ENCODE measurements at regions not wholly inside any gene's neighbourhood (a gene's known extent, or its start where the extent isn't known, plus 50 kb on each side); places are given as distances from the start of the nearest gene placed in this dataset.

GRCh38 chr3:8254489-8254888 is 247.1 kb upstream of the LMCD1 start:
- Histone ChIP-seq H3K9ac (ENCODE audit: insufficient read depth, low read length) (no peak overlapping the region), H2AFZ (ENCODE audit: low read length) (no peak overlapping the region), H3K27ac (ENCODE audit: insufficient read depth, low read length) (no peak overlapping the region), H3K4me2 (ENCODE audit: extremely low read depth, insufficient read depth, low read length) (no peak overlapping the region), H4K20me1 (ENCODE audit: control insufficient read depth, extremely low read depth, insufficient read depth, low read length) (no peaks in the 10 kb centered on the region), H3K9me3 (ENCODE audit: control insufficient read depth, insufficient read depth, low read depth, low read length) (no peaks in the 10 kb centered on the region), H3K27me3 (ENCODE audit: control insufficient read depth, insufficient read depth, low read length) (no peaks in the 10 kb centered on the region), H3K4me3 (replicated peaks in 1 of 4; ENCODE audit: control extremely low read depth in 1 of 4, insufficient read depth in 1 of 4, low read depth in 3 of 4, low read length in 4 of 4) (no peak overlapping the region), H3K36me3 (ENCODE audit: control insufficient read depth, insufficient read depth, low read length) (no peaks in the 10 kb centered on the region), H3K4me1 (ENCODE audit: control insufficient read depth, extremely low read depth, insufficient read depth, low read length) (no peaks in the 10 kb centered on the region), H3K79me2 (ENCODE audit: control insufficient read depth, insufficient read depth, low read length) (no peaks in the 10 kb centered on the region)
- no peak for TF ChIP-seq EZH2 (IDR thresholded peaks at IDR 0.05; ENCODE audit: low read length, missing control alignments)
- TF ChIP-seq CTCF (conservative IDR thresholded peaks at IDR 0.05 in 1 of 2, IDR thresholded peaks at IDR 0.05 in 1 of 2; ENCODE audit: low read depth in 1 of 2, low read length in 2 of 2) = no peak
- DNase-seq (ENCODE audit: low read depth in 2 of 2) = no peak

GRCh38 chr3:8255725-8256124 is 245.9 kb upstream of the LMCD1 start:
- no peaks in the 10 kb centered on the region for H3K79me2 ChIP-seq (ENCODE audit: control insufficient read depth, insufficient read depth, low read length)
- no peaks in the 10 kb centered on the region for H3K27me3 ChIP-seq (ENCODE audit: control insufficient read depth, insufficient read depth, low read length)
- H3K9me3 ChIP-seq (ENCODE audit: control insufficient read depth, insufficient read depth, low read depth, low read length) = no peaks in the 10 kb centered on the region
- no peak for TF ChIP-seq CTCF (conservative IDR thresholded peaks at IDR 0.05 in 1 of 2, IDR thresholded peaks at IDR 0.05 in 1 of 2; ENCODE audit: low read depth in 1 of 2, low read length in 2 of 2)
- no peak for TF ChIP-seq EZH2 (IDR thresholded peaks at IDR 0.05; ENCODE audit: low read length, missing control alignments)
- H2AFZ ChIP-seq (ENCODE audit: low read length) = no peak overlapping the region
- H3K4me3 ChIP-seq (replicated peaks in 1 of 4; ENCODE audit: control extremely low read depth in 1 of 4, insufficient read depth in 1 of 4, low read depth in 3 of 4, low read length in 4 of 4) = no peak overlapping the region
- H3K4me2 ChIP-seq (ENCODE audit: extremely low read depth, insufficient read depth, low read length) = no peak overlapping the region
- no peak overlapping the region for H3K9ac ChIP-seq (ENCODE audit: insufficient read depth, low read length)
- H3K27ac ChIP-seq (ENCODE audit: insufficient read depth, low read length) = no peak overlapping the region
- no peaks in the 10 kb centered on the region for H3K36me3 ChIP-seq (ENCODE audit: control insufficient read depth, insufficient read depth, low read length)
- H4K20me1 ChIP-seq (ENCODE audit: control insufficient read depth, extremely low read depth, insufficient read depth, low read length) = no peaks in the 10 kb centered on the region
- no peaks in the 10 kb centered on the region for H3K4me1 ChIP-seq (ENCODE audit: control insufficient read depth, extremely low read depth, insufficient read depth, low read length)
- no peak for DNase-seq (ENCODE audit: low read depth in 2 of 2)

GRCh38 chr3:8256441-8257071 is 245.1 kb upstream of the LMCD1 start:
- Histone ChIP-seq H3K4me1 (ENCODE audit: control insufficient read depth, extremely low read depth, insufficient read depth, low read length) (no peaks in the 10 kb centered on the region), H3K27ac (ENCODE audit: insufficient read depth, low read length) (no peak overlapping the region), H3K79me2 (ENCODE audit: control insufficient read depth, insufficient read depth, low read length) (no peaks in the 10 kb centered on the region), H3K9me3 (ENCODE audit: control insufficient read depth, insufficient read depth, low read depth, low read length) (no peaks in the 10 kb centered on the region), H3K4me3 (replicated peaks in 1 of 4; ENCODE audit: control extremely low read depth in 1 of 4, insufficient read depth in 1 of 4, low read depth in 3 of 4, low read length in 4 of 4) (no peak overlapping the region), H4K20me1 (ENCODE audit: control insufficient read depth, extremely low read depth, insufficient read depth, low read length) (no peaks in the 10 kb centered on the region), H2AFZ (ENCODE audit: low read length) (no peak overlapping the region), H3K27me3 (ENCODE audit: control insufficient read depth, insufficient read depth, low read length) (no peaks in the 10 kb centered on the region), H3K9ac (ENCODE audit: insufficient read depth, low read length) (no peak overlapping the region), H3K36me3 (ENCODE audit: control insufficient read depth, insufficient read depth, low read length) (no peaks in the 10 kb centered on the region), H3K4me2 (ENCODE audit: extremely low read depth, insufficient read depth, low read length) (no peak overlapping the region)
- TF ChIP-seq EZH2 (IDR thresholded peaks at IDR 0.05; ENCODE audit: low read length, missing control alignments) = no peak
- TF ChIP-seq CTCF (conservative IDR thresholded peaks at IDR 0.05 in 1 of 2, IDR thresholded peaks at IDR 0.05 in 1 of 2; ENCODE audit: low read depth in 1 of 2, low read length in 2 of 2) = no peak
- DNase-seq (ENCODE audit: low read depth in 2 of 2) = no peak
